ENCODE measurements at regions not wholly inside any gene's neighbourhood (a gene's known extent, or its start where the extent isn't known, plus 50 kb on each side); places are given as distances from the start of the nearest gene placed in this dataset.

GRCh38 chr2:49600524-49600923 is 446.2 kb upstream of the FSHR start:
- H4K20me1 ChIP-seq (ENCODE audit: insufficient read depth, low read length), result no peaks in the 10 kb centered on the region
- H3K27ac ChIP-seq (ENCODE audit: low read depth, low read length, poor library complexity, severe bottlenecking), result no peak overlapping the region
- no peaks in the 10 kb centered on the region for H3K9me2 ChIP-seq (ENCODE audit: low read depth, low read length)
- H2AFZ ChIP-seq (ENCODE audit: low read length), result no peak overlapping the region
- no peaks in the 10 kb centered on the region for H3K9me3 ChIP-seq (ENCODE audit: low read length)
- no peaks in the 10 kb centered on the region for H3K27me3 ChIP-seq (ENCODE audit: insufficient read depth, low read length)
- H3K4me2 ChIP-seq (ENCODE audit: low read length), result no peak overlapping the region
- no peak overlapping the region for H3K4me3 ChIP-seq (ENCODE audit: low read depth, low read length, poor library complexity, severe bottlenecking)
- H3K4me1 ChIP-seq (ENCODE audit: insufficient read depth, low read length, severe bottlenecking), result no peaks in the 10 kb centered on the region
- no peaks in the 10 kb centered on the region for H3F3A ChIP-seq (ENCODE audit: insufficient read depth, low read length)
- no peak overlapping the region for H3K9ac ChIP-seq (ENCODE audit: low read length)
- TF ChIP-seq EZH2 (IDR thresholded peaks at IDR 0.05; ENCODE audit: borderline replicate concordance, low read length) (no peak), CTCF (IDR thresholded peaks at IDR 0.05; ENCODE audit: low read length) (no peak)
- no peaks in the 10 kb centered on the region for H3K79me2 ChIP-seq (ENCODE audit: insufficient read depth, low read length)
- no peaks in the 10 kb centered on the region for H3K36me3 ChIP-seq (ENCODE audit: insufficient read depth, low read length)

GRCh38 chr2:49598231-49598630 is 443.9 kb upstream of the FSHR start:
- Histone ChIP-seq H3K27ac (ENCODE audit: low read depth, low read length, poor library complexity, severe bottlenecking) (no peak overlapping the region), H3K36me3 (ENCODE audit: insufficient read depth, low read length) (no peaks in the 10 kb centered on the region), H3K4me3 (ENCODE audit: low read depth, low read length, poor library complexity, severe bottlenecking) (no peak overlapping the region), H3K9ac (ENCODE audit: low read length) (no peak overlapping the region), H3F3A (ENCODE audit: insufficient read depth, low read length) (no peaks in the 10 kb centered on the region), H3K4me2 (ENCODE audit: low read length) (no peak overlapping the region), H4K20me1 (ENCODE audit: insufficient read depth, low read length) (no peaks in the 10 kb centered on the region), H3K27me3 (ENCODE audit: insufficient read depth, low read length) (no peaks in the 10 kb centered on the region), H2AFZ (ENCODE audit: low read length) (no peak overlapping the region), H3K4me1 (ENCODE audit: insufficient read depth, low read length, severe bottlenecking) (no peaks in the 10 kb centered on the region), H3K79me2 (ENCODE audit: insufficient read depth, low read length) (no peaks in the 10 kb centered on the region), H3K9me3 (ENCODE audit: low read length) (no peaks in the 10 kb centered on the region), H3K9me2 (ENCODE audit: low read depth, low read length) (no peaks in the 10 kb centered on the region)
- TF ChIP-seq EZH2 (IDR thresholded peaks at IDR 0.05; ENCODE audit: borderline replicate concordance, low read length), result no peak
- TF ChIP-seq CTCF (IDR thresholded peaks at IDR 0.05; ENCODE audit: low read length), result no peak

GRCh38 chr2:49585921-49586320 is 431.6 kb upstream of the FSHR start:
- Histone ChIP-seq H3K27me3 (ENCODE audit: insufficient read depth, low read length) (no peaks in the 10 kb centered on the region), H2AFZ (ENCODE audit: low read length) (no peak overlapping the region), H3K4me3 (ENCODE audit: low read depth, low read length, poor library complexity, severe bottlenecking) (no peak overlapping the region), H4K20me1 (ENCODE audit: insufficient read depth, low read length) (no peaks in the 10 kb centered on the region), H3K4me1 (ENCODE audit: insufficient read depth, low read length, severe bottlenecking) (no peaks in the 10 kb centered on the region), H3K27ac (ENCODE audit: low read depth, low read length, poor library complexity, severe bottlenecking) (no peak overlapping the region), H3K9ac (ENCODE audit: low read length) (no peak overlapping the region), H3K79me2 (ENCODE audit: insufficient read depth, low read length) (no peaks in the 10 kb centered on the region), H3F3A (ENCODE audit: insufficient read depth, low read length) (no peaks in the 10 kb centered on the region), H3K9me3 (ENCODE audit: low read length) (no peaks in the 10 kb centered on the region), H3K4me2 (ENCODE audit: low read length) (no peak overlapping the region), H3K36me3 (ENCODE audit: insufficient read depth, low read length) (no peaks in the 10 kb centered on the region), H3K9me2 (ENCODE audit: low read depth, low read length) (no peaks in the 10 kb centered on the region)
- TF ChIP-seq CTCF (IDR thresholded peaks at IDR 0.05; ENCODE audit: low read length) (no peak), EZH2 (IDR thresholded peaks at IDR 0.05; ENCODE audit: borderline replicate concordance, low read length) (no peak)

Data from OCI-LY1 (cell line).